HG03442 (cell line): ENCODE measurements at regions not wholly inside any gene's neighbourhood (a gene's known extent, or its start where the extent isn't known, plus 50 kb on each side); places are given as distances from the start of the nearest gene placed in this dataset.
"Not testable (repeated sequence)": the region's sequence is repeated elsewhere in the genome, so short reads cannot be mapped to it uniquely, and the experiment has no call there.

Experiments
- ATAC-seq: cut with Tn5 transposase; IDR thresholded peaks from one replicate; pipeline ENCODE4 v1.9.1; 2021; ENCODE audit warnings: mild to moderate bottlenecking, moderate library complexity; ENCODE audit not compliant: unreplicated experiment

- ATAC-seq = no peak
Observed at GRCh38 chr1:194774535-194774934, 1588.1 kb upstream of the B3GALT2 start.

- ATAC-seq = no peak
Observed at GRCh38 chr1:194755241-194755994, 1569.0 kb upstream of the B3GALT2 start.

GRCh38 chr1:194738843-194739242 is 1552.4 kb upstream of the B3GALT2 start:
- ATAC-seq = not testable (repeated sequence)

- no peak for ATAC-seq
Observed at GRCh38 chr1:194734970-194735369, 1548.6 kb upstream of the B3GALT2 start.

- no peak for ATAC-seq
Observed at GRCh38 chr1:194731025-194731424, 1544.6 kb upstream of the B3GALT2 start.

- ATAC-seq = no peak
Observed at GRCh38 chr1:194730304-194730703, 1543.9 kb upstream of the B3GALT2 start.

- no peak for ATAC-seq
Observed at GRCh38 chr1:194723067-194723466, 1536.7 kb upstream of the B3GALT2 start.

- no peak for ATAC-seq
Observed at GRCh38 chr1:194717941-194718340, 1531.5 kb upstream of the B3GALT2 start.

GRCh38 chr1:194717334-194717733 is 1530.9 kb upstream of the B3GALT2 start:
- ATAC-seq = no peak

- ATAC-seq = no peak
Observed at GRCh38 chr1:194710671-194711070, 1524.3 kb upstream of the B3GALT2 start.

- ATAC-seq = no peak
Observed at GRCh38 chr1:194709439-194709838, 1523.0 kb upstream of the B3GALT2 start.

GRCh38 chr1:194707074-194707473 is 1520.7 kb upstream of the B3GALT2 start:
- ATAC-seq = no peak

- peak; percentile 89 for ATAC-seq
Observed at GRCh38 chr1:194705123-194705854, 1518.9 kb upstream of the B3GALT2 start.

- ATAC-seq = no peak
Observed at GRCh38 chr1:194698908-194699318, 1512.5 kb upstream of the B3GALT2 start.

GRCh38 chr1:194693244-194693643 is 1506.8 kb upstream of the B3GALT2 start:
- no peak for ATAC-seq

GRCh38 chr1:194684636-194685035 is 1498.2 kb upstream of the B3GALT2 start:
- ATAC-seq = no peak

GRCh38 chr1:194658090-194658439 is 1471.7 kb upstream of the B3GALT2 start:
- ATAC-seq = peak; percentile 67

GRCh38 chr1:194654956-194655355 is 1468.5 kb upstream of the B3GALT2 start:
- ATAC-seq = no peak

- ATAC-seq = no peak
Observed at GRCh38 chr1:194653385-194653784, 1467.0 kb upstream of the B3GALT2 start.

- ATAC-seq = no peak
Observed at GRCh38 chr1:194647118-194647517, 1460.7 kb upstream of the B3GALT2 start.

- no peak for ATAC-seq
Observed at GRCh38 chr1:194644528-194644927, 1458.1 kb upstream of the B3GALT2 start.

GRCh38 chr1:194640322-194640721 is 1453.9 kb upstream of the B3GALT2 start:
- no peak for ATAC-seq
